Transverse colon (tissue), 4 donors: ENCODE measurements at regions not wholly inside any gene's neighbourhood (a gene's known extent, or its start where the extent isn't known, plus 50 kb on each side); places are given as distances from the start of the nearest gene placed in this dataset.

ENCODE experiments used
- CTCF ChIP-seq, 5 experiments: fragments of 200-600 bp in 3 of 5; fragments of 450-650 bp in 2 of 5; sonication (generic) in 3 of 5; IDR thresholded peaks; 1 replicate in 2 of 5; 2 replicates in 3 of 5; pipeline ENCODE4 v1.5.1; 2016 to 2017; ENCODE audit warnings: antibody characterized with exemption in 5 of 5, inconsistent platforms in 3 of 5, mild to moderate bottlenecking in 2 of 5, moderate library complexity in 1 of 5
- POLR2A ChIP-seq: fragments of 450-650 bp; IDR thresholded peaks from one replicate; pipeline ENCODE4 v1.6.1; 2016; ENCODE audit warnings: antibody characterized with exemption, mild to moderate bottlenecking, moderate library complexity
- POLR2AphosphoS5 ChIP-seq, 3 donors: sonication (generic); formaldehyde crosslinking; IDR thresholded peaks; one replicate each; pipeline ENCODE4 v1.6.1; 2016; ENCODE audit warnings: antibody characterized with exemption in 3 of 3

- TF ChIP-seq POLR2A: no peak
- TF ChIP-seq CTCF (IDR thresholded peaks at IDR 0.05): no peak
- TF ChIP-seq POLR2AphosphoS5 (IDR thresholded peaks at IDR 0.05): no peak
Measured at GRCh38 chr2:198476007-198476406, 671.6 kb downstream of the PLCL1 start.
